ENCODE measurements at regions not wholly inside any gene's neighbourhood (a gene's known extent, or its start where the extent isn't known, plus 50 kb on each side); places are given as distances from the start of the nearest gene placed in this dataset.

- H3K36me3 ChIP-seq (ENCODE audit: insufficient read depth, low read length), result no peaks in the 10 kb centered on the region
- H3K4me1 ChIP-seq (ENCODE audit: insufficient read depth, low read length), result no peaks in the 10 kb centered on the region
- no peaks in the 10 kb centered on the region for H3K9me3 ChIP-seq (ENCODE audit: low read length)
- H2AFZ ChIP-seq (ENCODE audit: low read depth, low read length), result no peak overlapping the region
- H3K27me3 ChIP-seq (ENCODE audit: insufficient read depth, low read length), result no peaks in the 10 kb centered on the region
- H3K4me3 ChIP-seq (ENCODE audit: low read length), result no peak overlapping the region
Observed at GRCh38 chr16:5693426-5693825, 595.8 kb upstream of the EEF2KMT start.

GRCh38 chr16:5681966-5682365 is 584.4 kb upstream of the EEF2KMT start:
- no peaks in the 10 kb centered on the region for H3K9me3 ChIP-seq (ENCODE audit: low read length)
- H3K4me3 ChIP-seq (ENCODE audit: low read length), result no peak overlapping the region
- H3K4me1 ChIP-seq (ENCODE audit: insufficient read depth, low read length), result no peaks in the 10 kb centered on the region
- no peaks in the 10 kb centered on the region for H3K36me3 ChIP-seq (ENCODE audit: insufficient read depth, low read length)
- peaks cover 2% of the 10 kb centered on the region for H3K27me3 ChIP-seq (ENCODE audit: insufficient read depth, low read length)
- H2AFZ ChIP-seq (ENCODE audit: low read depth, low read length), result no peak overlapping the region

GRCh38 chr16:5678371-5678770 is 580.8 kb upstream of the EEF2KMT start:
- Histone ChIP-seq H3K27me3 (ENCODE audit: insufficient read depth, low read length) (no peaks in the 10 kb centered on the region), H3K36me3 (ENCODE audit: insufficient read depth, low read length) (no peaks in the 10 kb centered on the region), H3K4me1 (ENCODE audit: insufficient read depth, low read length) (no peaks in the 10 kb centered on the region), H3K4me3 (ENCODE audit: low read length) (no peak overlapping the region), H3K9me3 (ENCODE audit: low read length) (no peaks in the 10 kb centered on the region), H2AFZ (ENCODE audit: low read depth, low read length) (no peak overlapping the region)

GRCh38 chr16:5671421-5671820 is 573.8 kb upstream of the EEF2KMT start:
- no peak overlapping the region for H3K4me3 ChIP-seq (ENCODE audit: low read length)
- H3K36me3 ChIP-seq (ENCODE audit: insufficient read depth, low read length), result no peaks in the 10 kb centered on the region

GRCh38 chr16:5670198-5670597 is 572.6 kb upstream of the EEF2KMT start:
- no peaks in the 10 kb centered on the region for H3K4me1 ChIP-seq (ENCODE audit: insufficient read depth, low read length)
- H3K9me3 ChIP-seq (ENCODE audit: low read length), result no peaks in the 10 kb centered on the region
- no peaks in the 10 kb centered on the region for H3K36me3 ChIP-seq (ENCODE audit: insufficient read depth, low read length)
- no peak overlapping the region for H2AFZ ChIP-seq (ENCODE audit: low read depth, low read length)
- H3K4me3 ChIP-seq (ENCODE audit: low read length), result no peak overlapping the region
- H3K27me3 ChIP-seq (ENCODE audit: insufficient read depth, low read length), result no peaks in the 10 kb centered on the region

More at GRCh38 chr16:5671421-5671820, 573.8 kb upstream of the EEF2KMT start:
- H3K27me3 ChIP-seq (ENCODE audit: insufficient read depth, low read length), result no peaks in the 10 kb centered on the region
- H3K9me3 ChIP-seq (ENCODE audit: low read length), result no peaks in the 10 kb centered on the region
- H2AFZ ChIP-seq (ENCODE audit: low read depth, low read length), result no peak overlapping the region
- no peaks in the 10 kb centered on the region for H3K4me1 ChIP-seq (ENCODE audit: insufficient read depth, low read length)

GRCh38 chr16:5668553-5668952 is 571.0 kb upstream of the EEF2KMT start:
- Histone ChIP-seq H3K36me3 (ENCODE audit: insufficient read depth, low read length) (no peaks in the 10 kb centered on the region), H3K9me3 (ENCODE audit: low read length) (no peaks in the 10 kb centered on the region), H3K4me3 (ENCODE audit: low read length) (no peak overlapping the region), H3K27me3 (ENCODE audit: insufficient read depth, low read length) (no peaks in the 10 kb centered on the region), H3K4me1 (ENCODE audit: insufficient read depth, low read length) (no peaks in the 10 kb centered on the region), H2AFZ (ENCODE audit: low read depth, low read length) (no peak overlapping the region)

- H3K9me3 ChIP-seq (ENCODE audit: low read length), result no peaks in the 10 kb centered on the region
- no peaks in the 10 kb centered on the region for H3K27me3 ChIP-seq (ENCODE audit: insufficient read depth, low read length)
- no peaks in the 10 kb centered on the region for H3K36me3 ChIP-seq (ENCODE audit: insufficient read depth, low read length)
- H3K4me1 ChIP-seq (ENCODE audit: insufficient read depth, low read length), result no peaks in the 10 kb centered on the region
- no peak overlapping the region for H3K4me3 ChIP-seq (ENCODE audit: low read length)
- H2AFZ ChIP-seq (ENCODE audit: low read depth, low read length), result no peak overlapping the region
Observed at GRCh38 chr16:5665834-5666233, 568.2 kb upstream of the EEF2KMT start.

- H3K4me3 ChIP-seq (ENCODE audit: low read length), result no peak overlapping the region
- H3K9me3 ChIP-seq (ENCODE audit: low read length), result no peaks in the 10 kb centered on the region
- no peak overlapping the region for H2AFZ ChIP-seq (ENCODE audit: low read depth, low read length)
- H3K4me1 ChIP-seq (ENCODE audit: insufficient read depth, low read length), result no peaks in the 10 kb centered on the region
- no peaks in the 10 kb centered on the region for H3K27me3 ChIP-seq (ENCODE audit: insufficient read depth, low read length)
- H3K36me3 ChIP-seq (ENCODE audit: insufficient read depth, low read length), result no peaks in the 10 kb centered on the region
Observed at GRCh38 chr16:5653789-5654188, 556.2 kb upstream of the EEF2KMT start.

GRCh38 chr16:5653041-5653440 is 555.4 kb upstream of the EEF2KMT start:
- Histone ChIP-seq H3K4me1 (ENCODE audit: insufficient read depth, low read length) (no peaks in the 10 kb centered on the region), H2AFZ (ENCODE audit: low read depth, low read length) (no peak overlapping the region), H3K36me3 (ENCODE audit: insufficient read depth, low read length) (no peaks in the 10 kb centered on the region), H3K27me3 (ENCODE audit: insufficient read depth, low read length) (no peaks in the 10 kb centered on the region), H3K9me3 (ENCODE audit: low read length) (no peaks in the 10 kb centered on the region), H3K4me3 (ENCODE audit: low read length) (no peak overlapping the region)

GRCh38 chr16:5649762-5650743 is 552.5 kb upstream of the EEF2KMT start:
- H3K9me3 ChIP-seq (ENCODE audit: low read length), result no peaks in the 10 kb centered on the region
- H3K4me1 ChIP-seq (ENCODE audit: insufficient read depth, low read length), result no peaks in the 10 kb centered on the region
- no peaks in the 10 kb centered on the region for H3K27me3 ChIP-seq (ENCODE audit: insufficient read depth, low read length)
- no peak overlapping the region for H2AFZ ChIP-seq (ENCODE audit: low read depth, low read length)
- no peak overlapping the region for H3K4me3 ChIP-seq (ENCODE audit: low read length)
- no peaks in the 10 kb centered on the region for H3K36me3 ChIP-seq (ENCODE audit: insufficient read depth, low read length)

- Histone ChIP-seq H3K9me3 (ENCODE audit: low read length) (no peaks in the 10 kb centered on the region), H2AFZ (ENCODE audit: low read depth, low read length) (no peak overlapping the region), H3K27me3 (ENCODE audit: insufficient read depth, low read length) (no peaks in the 10 kb centered on the region), H3K4me1 (ENCODE audit: insufficient read depth, low read length) (no peaks in the 10 kb centered on the region), H3K36me3 (ENCODE audit: insufficient read depth, low read length) (no peaks in the 10 kb centered on the region), H3K4me3 (ENCODE audit: low read length) (no peak overlapping the region)
Observed at GRCh38 chr16:5647051-5647450, 549.5 kb upstream of the EEF2KMT start.

- no peaks in the 10 kb centered on the region for H3K36me3 ChIP-seq (ENCODE audit: insufficient read depth, low read length)
- no peaks in the 10 kb centered on the region for H3K27me3 ChIP-seq (ENCODE audit: insufficient read depth, low read length)
Observed at GRCh38 chr16:5643855-5644531, 546.4 kb upstream of the EEF2KMT start.

GRCh38 chr16:5642436-5642835 is 544.8 kb upstream of the EEF2KMT start:
- Histone ChIP-seq H3K4me1 (ENCODE audit: insufficient read depth, low read length) (no peaks in the 10 kb centered on the region), H3K27me3 (ENCODE audit: insufficient read depth, low read length) (no peaks in the 10 kb centered on the region), H3K9me3 (ENCODE audit: low read length) (no peaks in the 10 kb centered on the region), H2AFZ (ENCODE audit: low read depth, low read length) (no peak overlapping the region), H3K36me3 (ENCODE audit: insufficient read depth, low read length) (no peaks in the 10 kb centered on the region), H3K4me3 (ENCODE audit: low read length) (no peak overlapping the region)

More at GRCh38 chr16:5643855-5644531, 546.4 kb upstream of the EEF2KMT start:
- Histone ChIP-seq H2AFZ (ENCODE audit: low read depth, low read length) (no peak overlapping the region), H3K4me1 (ENCODE audit: insufficient read depth, low read length) (no peaks in the 10 kb centered on the region), H3K9me3 (ENCODE audit: low read length) (no peaks in the 10 kb centered on the region), H3K4me3 (ENCODE audit: low read length) (no peak overlapping the region)

Data from neuron (in vitro differentiated cells).